Mucosa of stomach (tissue), 1 donor: ENCODE measurements at regions not wholly inside any gene's neighbourhood (a gene's known extent, or its start where the extent isn't known, plus 50 kb on each side); places are given as distances from the start of the nearest gene placed in this dataset.

Experiments
- H3K27me3 ChIP-seq: one replicate; pipeline ENCODE4 v1.7.0; 2013; ENCODE audit warnings: mild to moderate bottlenecking, low read length; ENCODE audit not compliant: control insufficient read depth, insufficient read depth
- H3K36me3 ChIP-seq: one replicate; pipeline ENCODE4 v1.7.0; 2013; ENCODE audit warnings: low read length; ENCODE audit not compliant: control insufficient read depth, insufficient read depth
- H3K4me1 ChIP-seq: one replicate; pipeline ENCODE4 v1.7.0; 2013; ENCODE audit warnings: mild to moderate bottlenecking, low read length; ENCODE audit not compliant: control insufficient read depth, insufficient read depth
- H3K4me3 ChIP-seq: one replicate; pipeline ENCODE4 v1.7.0; 2013; ENCODE audit warnings: low read length
- H3K9ac ChIP-seq: one replicate; pipeline ENCODE4 v1.7.0; 2013; ENCODE audit warnings: mild to moderate bottlenecking, low read length, moderate library complexity
- H3K9me3 ChIP-seq: one replicate; pipeline ENCODE4 v1.7.0; 2013; ENCODE audit warnings: mild to moderate bottlenecking, low read length, moderate library complexity; ENCODE audit not compliant: control insufficient read depth
- donor health status: Pancreatic carcinoma.

- Histone ChIP-seq H3K4me1 (no peaks in the 10 kb centered on the region), H3K36me3 (no peaks in the 10 kb centered on the region), H3K27me3 (no peaks in the 10 kb centered on the region), H3K9me3 (no peaks in the 10 kb centered on the region), H3K4me3 (no peak overlapping the region), H3K9ac (no peak overlapping the region)
Measured at GRCh38 chr20:22941550-22941949, 93.6 kb upstream of the SSTR4 start.

GRCh38 chr20:22942742-22943141, 92.4 kb upstream of the SSTR4 start:
- Histone ChIP-seq H3K36me3 (no peaks in the 10 kb centered on the region), H3K4me1 (no peaks in the 10 kb centered on the region), H3K27me3 (no peaks in the 10 kb centered on the region), H3K9ac (no peak overlapping the region), H3K4me3 (no peak overlapping the region), H3K9me3 (no peaks in the 10 kb centered on the region)

GRCh38 chr20:22944062-22944461, 91.0 kb upstream of the SSTR4 start:
- Histone ChIP-seq H3K4me3 (no peak overlapping the region), H3K27me3 (no peaks in the 10 kb centered on the region), H3K36me3 (no peaks in the 10 kb centered on the region), H3K4me1 (no peaks in the 10 kb centered on the region), H3K9me3 (no peaks in the 10 kb centered on the region), H3K9ac (no peak overlapping the region)

GRCh38 chr20:22944936-22945335, 90.2 kb upstream of the SSTR4 start:
- no peaks in the 10 kb centered on the region for H3K9me3 ChIP-seq
- no peak overlapping the region for H3K9ac ChIP-seq
- H3K27me3 ChIP-seq = no peaks in the 10 kb centered on the region
- peaks cover 8% of the 10 kb centered on the region for H3K4me1 ChIP-seq
- H3K4me3 ChIP-seq = no peak overlapping the region
- no peaks in the 10 kb centered on the region for H3K36me3 ChIP-seq

- H3K9ac ChIP-seq = no peak overlapping the region
- H3K9me3 ChIP-seq = no peaks in the 10 kb centered on the region
- no peaks in the 10 kb centered on the region for H3K27me3 ChIP-seq
- H3K36me3 ChIP-seq = no peaks in the 10 kb centered on the region
- H3K4me3 ChIP-seq = no peak overlapping the region
- peaks cover 16% of the 10 kb centered on the region for H3K4me1 ChIP-seq
Measured at GRCh38 chr20:22946596-22946995, 88.5 kb upstream of the SSTR4 start.

- Histone ChIP-seq H3K4me1 (peaks cover 16% of the 10 kb centered on the region), H3K9ac (no peak overlapping the region), H3K4me3 (no peak overlapping the region), H3K27me3 (no peaks in the 10 kb centered on the region), H3K9me3 (no peaks in the 10 kb centered on the region), H3K36me3 (no peaks in the 10 kb centered on the region)
Measured at GRCh38 chr20:22949331-22950109, 85.6 kb upstream of the SSTR4 start.

GRCh38 chr20:22951966-22952365, 83.1 kb upstream of the SSTR4 start:
- no peaks in the 10 kb centered on the region for H3K36me3 ChIP-seq
- H3K4me1 ChIP-seq = peaks cover 16% of the 10 kb centered on the region
- H3K9me3 ChIP-seq = no peaks in the 10 kb centered on the region
- H3K27me3 ChIP-seq = no peaks in the 10 kb centered on the region
- H3K9ac ChIP-seq = no peak overlapping the region
- H3K4me3 ChIP-seq = no peak overlapping the region

GRCh38 chr20:22954661-22955060, 80.5 kb upstream of the SSTR4 start:
- Histone ChIP-seq H3K9me3 (no peaks in the 10 kb centered on the region), H3K36me3 (no peaks in the 10 kb centered on the region), H3K9ac (no peak overlapping the region), H3K27me3 (no peaks in the 10 kb centered on the region), H3K4me3 (no peak overlapping the region), H3K4me1 (peaks cover 11% of the 10 kb centered on the region)

GRCh38 chr20:22958390-22958789, 76.7 kb upstream of the SSTR4 start:
- no peak overlapping the region for H3K4me3 ChIP-seq
- no peaks in the 10 kb centered on the region for H3K9me3 ChIP-seq
- H3K36me3 ChIP-seq = no peaks in the 10 kb centered on the region
- H3K9ac ChIP-seq = no peak overlapping the region
- no peaks in the 10 kb centered on the region for H3K27me3 ChIP-seq
- no peaks in the 10 kb centered on the region for H3K4me1 ChIP-seq

- Histone ChIP-seq H3K36me3 (no peaks in the 10 kb centered on the region), H3K9ac (no peak overlapping the region), H3K4me3 (no peak overlapping the region), H3K4me1 (no peaks in the 10 kb centered on the region), H3K9me3 (no peaks in the 10 kb centered on the region), H3K27me3 (no peaks in the 10 kb centered on the region)
Measured at GRCh38 chr20:22962567-22963439, 72.3 kb upstream of the SSTR4 start.

- Histone ChIP-seq H3K9me3 (no peaks in the 10 kb centered on the region), H3K4me1 (no peaks in the 10 kb centered on the region)
Measured at GRCh38 chr20:22963581-22963980, 71.5 kb upstream of the SSTR4 start.

GRCh38 chr20:22966787-22967464, 68.2 kb upstream of the SSTR4 start:
- Histone ChIP-seq H3K9ac (no peak overlapping the region), H3K4me1 (no peaks in the 10 kb centered on the region), H3K4me3 (no peak overlapping the region), H3K36me3 (no peaks in the 10 kb centered on the region), H3K9me3 (no peaks in the 10 kb centered on the region), H3K27me3 (no peaks in the 10 kb centered on the region)

More at GRCh38 chr20:22963581-22963980, 71.5 kb upstream of the SSTR4 start:
- H3K36me3 ChIP-seq = no peaks in the 10 kb centered on the region
- no peak overlapping the region for H3K9ac ChIP-seq
- no peaks in the 10 kb centered on the region for H3K27me3 ChIP-seq
- H3K4me3 ChIP-seq = no peak overlapping the region
